Adipocyte (in vitro differentiated cells): ENCODE measurements at regions not wholly inside any gene's neighbourhood (a gene's known extent, or its start where the extent isn't known, plus 50 kb on each side); places are given as distances from the start of the nearest gene placed in this dataset.

Experiments used
- DNase-seq: peaks from one replicate; pipeline ENCODE4 v3.0.0-alpha.2; 2015; ENCODE audit warnings: low read depth
- H3K27me3 ChIP-seq: replicated peaks from 2 replicates; pipeline ENCODE4 v1.7.0; 2013; ENCODE audit warnings: mild to moderate bottlenecking, low read length, moderate library complexity; ENCODE audit not compliant: control insufficient read depth, insufficient read depth
- H3K36me3 ChIP-seq: 2 replicates; pipeline ENCODE4 v1.7.0; 2013; ENCODE audit warnings: low read length, mild to moderate bottlenecking, moderate library complexity; ENCODE audit not compliant: control insufficient read depth, insufficient read depth, severe bottlenecking
- H3K4me1 ChIP-seq: 2 replicates; pipeline ENCODE4 v1.7.0; 2013; ENCODE audit warnings: mild to moderate bottlenecking, low read length, moderate library complexity; ENCODE audit not compliant: control insufficient read depth, insufficient read depth
- H3K4me3 ChIP-seq: 2 replicates; pipeline ENCODE4 v1.7.0; 2013; ENCODE audit warnings: mild to moderate bottlenecking, low read length, moderate library complexity
- H3K9ac ChIP-seq: 2 replicates; pipeline ENCODE4 v1.7.0; 2013; ENCODE audit warnings: mild to moderate bottlenecking, low read length, moderate library complexity
- H3K9me3 ChIP-seq: 2 replicates; pipeline ENCODE4 v1.7.0; 2013; ENCODE audit warnings: mild to moderate bottlenecking, low read length, moderate library complexity; ENCODE audit not compliant: control insufficient read depth

- Histone ChIP-seq H3K4me1 (no peaks in the 10 kb centered on the region), H3K9me3 (peaks cover 20% of the 10 kb centered on the region), H3K36me3 (no peaks in the 10 kb centered on the region), H3K27me3 (peaks cover 12% of the 10 kb centered on the region), H3K9ac (no peak overlapping the region), H3K4me3 (no peak overlapping the region)
- DNase-seq: no peak
These were observed 69.5 kb upstream of the HDAC4 start for GRCh38 chr2:239470151-239470900.

DNA sequence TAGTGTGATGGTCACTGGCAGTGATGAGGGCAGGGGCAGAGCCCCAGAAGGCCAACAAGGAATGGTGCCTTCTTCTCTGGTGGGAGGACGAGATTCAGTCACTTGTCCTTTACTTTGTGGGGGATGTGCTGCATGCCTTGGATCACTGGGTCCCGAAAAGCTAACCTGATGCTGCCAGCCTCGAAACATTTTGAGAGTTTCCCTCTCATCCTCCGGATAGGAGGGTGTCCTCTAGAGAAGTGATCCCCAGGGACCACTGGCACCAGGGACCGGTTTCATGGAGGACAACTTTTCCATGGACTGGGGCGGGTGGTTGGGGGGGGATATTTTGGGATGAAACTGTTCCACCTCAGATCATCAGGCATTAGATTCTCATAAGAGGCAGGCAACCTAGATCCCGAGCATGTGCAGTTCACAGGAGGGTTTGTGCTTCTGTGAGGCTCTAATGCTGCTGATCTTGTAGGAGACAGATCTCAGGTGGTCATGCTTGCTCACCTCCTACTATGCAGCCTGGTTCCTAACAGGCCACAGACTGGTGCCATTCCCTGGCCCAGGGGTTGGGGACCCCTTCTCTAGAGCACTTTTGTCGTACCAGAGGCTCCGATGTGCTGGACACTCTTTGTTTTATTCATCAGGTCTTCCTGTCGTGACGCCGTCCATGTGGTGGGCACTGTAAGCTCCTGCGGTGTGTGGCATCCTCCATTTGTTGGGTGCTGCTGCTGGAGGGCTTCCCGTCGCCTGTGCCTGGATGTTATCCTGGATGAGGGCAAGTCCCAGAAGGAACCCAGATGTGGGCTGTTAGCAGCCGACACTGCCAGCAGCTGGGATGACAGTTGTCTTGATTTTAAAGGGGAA lies 68.5 kb upstream of the HDAC4 start:
- Histone ChIP-seq H3K9me3 (peaks cover 20% of the 10 kb centered on the region), H3K27me3 (peaks cover 14% of the 10 kb centered on the region), H3K4me3 (no peak overlapping the region), H3K4me1 (no peaks in the 10 kb centered on the region), H3K9ac (no peak overlapping the region), H3K36me3 (no peaks in the 10 kb centered on the region)
- no peak for DNase-seq

DNA sequence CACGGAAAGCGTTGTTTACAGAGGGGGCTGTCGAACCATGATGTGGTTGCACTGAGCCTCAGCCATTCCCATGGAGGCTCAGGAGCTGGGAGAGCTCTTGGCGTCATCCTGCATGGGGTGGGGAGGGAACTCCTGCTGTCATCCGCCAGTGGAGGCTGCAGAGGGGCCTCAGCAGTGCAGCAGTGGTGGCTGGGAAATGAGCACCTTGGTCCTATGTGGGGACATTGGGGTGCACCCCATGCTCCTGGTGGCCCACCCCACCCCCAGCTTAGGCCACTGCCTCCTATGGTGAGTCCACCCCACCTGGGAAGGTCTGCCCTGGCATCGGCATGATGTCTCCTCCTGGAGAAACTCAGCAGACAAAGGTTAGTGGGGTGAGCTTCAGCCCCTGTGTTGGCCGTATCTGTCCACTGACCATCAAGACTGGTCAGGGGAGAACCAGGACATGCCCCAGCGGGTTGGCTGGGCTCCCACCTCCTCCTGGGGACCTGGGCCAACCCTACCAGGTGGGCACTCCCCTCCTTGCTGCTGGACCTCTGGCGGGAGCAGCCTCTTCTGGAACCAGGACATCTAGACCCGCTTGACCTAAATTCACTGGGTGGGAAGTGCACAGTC lies 67.8 kb upstream of the HDAC4 start:
- no peak overlapping the region for H3K9ac ChIP-seq
- no peak for DNase-seq
- H3K9me3 ChIP-seq: peaks cover 20% of the 10 kb centered on the region
- no peaks in the 10 kb centered on the region for H3K36me3 ChIP-seq
- peaks cover 19% of the 10 kb centered on the region for H3K27me3 ChIP-seq
- no peak overlapping the region for H3K4me3 ChIP-seq
- peaks cover 3% of the 10 kb centered on the region for H3K4me1 ChIP-seq

DNA sequence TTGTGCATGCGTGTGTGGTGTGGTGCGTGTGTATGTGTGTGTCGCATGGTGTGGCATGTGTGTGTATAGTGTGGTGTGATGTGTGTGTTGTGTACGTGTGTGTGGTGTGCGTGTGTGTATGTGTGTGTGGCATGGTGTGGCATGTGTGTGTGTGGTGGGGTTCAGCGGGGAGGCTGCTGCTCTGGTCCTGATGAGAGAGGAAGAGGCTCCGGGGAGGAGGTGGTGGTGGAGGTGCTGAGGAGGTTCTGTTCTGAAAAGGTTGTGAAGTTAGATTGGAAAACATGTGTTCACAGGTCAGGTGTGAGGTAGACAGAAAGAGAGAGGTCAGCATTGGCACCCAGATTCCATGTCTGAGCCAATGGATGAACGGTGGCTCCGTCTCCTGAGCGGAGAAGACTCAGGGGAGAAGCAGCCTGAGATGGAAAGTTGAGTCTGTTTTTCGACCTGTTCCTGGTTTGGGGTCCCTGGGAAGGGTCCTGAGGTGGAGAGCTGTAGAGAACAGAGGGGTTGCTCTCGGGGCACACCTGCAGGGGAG lies 67.2 kb upstream of the HDAC4 start:
- DNase-seq: no peak
- no peak overlapping the region for H3K9ac ChIP-seq
- H3K27me3 ChIP-seq: peaks cover 19% of the 10 kb centered on the region
- H3K4me1 ChIP-seq: peaks cover 8% of the 10 kb centered on the region
- H3K4me3 ChIP-seq: no peak overlapping the region
- peaks cover 20% of the 10 kb centered on the region for H3K9me3 ChIP-seq
- no peaks in the 10 kb centered on the region for H3K36me3 ChIP-seq

DNA sequence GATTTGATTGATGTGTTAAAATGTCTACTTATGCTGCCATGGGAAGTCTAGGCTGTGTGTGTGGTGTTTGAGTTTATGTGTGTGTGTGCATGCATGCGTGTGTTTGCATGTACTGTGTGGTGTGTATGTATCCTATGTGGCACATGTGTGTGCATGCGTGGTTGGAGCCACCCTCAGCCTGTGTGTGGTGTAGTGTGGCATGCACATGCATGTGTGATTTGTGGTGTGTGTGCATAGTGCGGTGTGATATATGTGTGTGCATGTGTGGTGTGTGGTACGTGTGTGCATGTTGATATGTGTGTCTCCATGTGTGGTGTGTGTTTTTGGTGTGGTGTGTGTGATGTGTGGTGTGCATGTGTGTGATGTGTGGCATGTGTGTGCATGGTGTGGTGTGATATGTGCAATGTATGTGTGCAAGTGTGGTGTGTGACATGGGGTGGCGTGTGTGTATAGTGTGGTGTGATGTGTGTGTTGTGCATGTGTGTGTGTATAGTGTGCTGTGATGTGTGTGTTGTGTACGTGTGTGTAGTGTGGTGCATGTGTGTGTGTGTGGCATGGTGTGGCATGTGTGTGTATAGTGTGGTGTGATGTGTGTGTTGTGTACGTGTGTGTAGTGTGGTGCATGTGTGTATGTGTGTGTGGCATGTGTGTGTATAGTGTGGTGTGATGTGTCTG lies 66.6 kb upstream of the HDAC4 start:
- Histone ChIP-seq H3K27me3 (peaks cover 19% of the 10 kb centered on the region), H3K36me3 (no peaks in the 10 kb centered on the region), H3K4me1 (peaks cover 8% of the 10 kb centered on the region), H3K4me3 (no peak overlapping the region), H3K9ac (no peak overlapping the region), H3K9me3 (peaks cover 20% of the 10 kb centered on the region)
- no peak for DNase-seq

- Histone ChIP-seq H3K9ac (no peak overlapping the region), H3K36me3 (no peaks in the 10 kb centered on the region), H3K4me3 (no peak overlapping the region), H3K9me3 (peaks cover 20% of the 10 kb centered on the region), H3K27me3 (peaks cover 18% of the 10 kb centered on the region), H3K4me1 (peaks cover 8% of the 10 kb centered on the region)
- DNase-seq: no peak
These were observed 66.0 kb upstream of the HDAC4 start for GRCh38 chr2:239466755-239467271.

DNA sequence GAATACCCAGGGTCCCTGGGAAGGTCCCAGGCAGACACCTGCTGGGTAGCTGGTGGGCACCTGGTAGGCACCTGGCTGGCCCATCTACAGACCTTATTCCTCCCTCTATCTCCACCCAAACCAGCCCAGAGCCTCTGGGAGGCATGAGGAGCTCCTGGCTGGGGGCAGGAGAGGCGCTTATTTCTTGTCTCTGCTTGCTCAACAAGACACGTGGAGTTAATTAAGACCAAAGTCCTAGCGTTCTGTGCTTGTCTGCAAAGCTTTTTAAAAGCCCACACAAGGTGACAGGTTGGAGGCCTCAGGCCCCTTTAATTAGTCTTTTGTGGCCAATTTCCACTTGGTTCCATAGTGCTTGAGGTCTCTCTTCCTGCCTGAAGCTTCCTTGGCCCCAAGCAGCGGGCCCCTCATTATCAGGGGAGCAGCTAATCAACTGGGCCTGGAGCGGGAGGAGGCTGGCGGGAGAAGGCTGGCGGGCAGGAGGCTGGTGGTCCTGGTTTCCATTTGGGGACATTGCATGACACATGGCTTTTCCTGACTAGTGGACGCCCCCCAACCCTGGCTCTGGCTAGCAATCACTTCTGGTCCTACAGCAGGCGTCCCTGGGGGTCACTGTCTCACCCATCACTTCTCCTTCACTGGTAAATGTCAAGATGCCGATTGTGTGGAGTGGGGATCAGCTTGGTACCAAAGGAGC lies 65.4 kb upstream of the HDAC4 start:
- Histone ChIP-seq H3K4me3 (no peak overlapping the region), H3K4me1 (peaks cover 8% of the 10 kb centered on the region), H3K36me3 (no peaks in the 10 kb centered on the region), H3K9me3 (peaks cover 17% of the 10 kb centered on the region), H3K9ac (no peak overlapping the region), H3K27me3 (peaks cover 15% of the 10 kb centered on the region)
- DNase-seq: peak; percentile 7

DNA sequence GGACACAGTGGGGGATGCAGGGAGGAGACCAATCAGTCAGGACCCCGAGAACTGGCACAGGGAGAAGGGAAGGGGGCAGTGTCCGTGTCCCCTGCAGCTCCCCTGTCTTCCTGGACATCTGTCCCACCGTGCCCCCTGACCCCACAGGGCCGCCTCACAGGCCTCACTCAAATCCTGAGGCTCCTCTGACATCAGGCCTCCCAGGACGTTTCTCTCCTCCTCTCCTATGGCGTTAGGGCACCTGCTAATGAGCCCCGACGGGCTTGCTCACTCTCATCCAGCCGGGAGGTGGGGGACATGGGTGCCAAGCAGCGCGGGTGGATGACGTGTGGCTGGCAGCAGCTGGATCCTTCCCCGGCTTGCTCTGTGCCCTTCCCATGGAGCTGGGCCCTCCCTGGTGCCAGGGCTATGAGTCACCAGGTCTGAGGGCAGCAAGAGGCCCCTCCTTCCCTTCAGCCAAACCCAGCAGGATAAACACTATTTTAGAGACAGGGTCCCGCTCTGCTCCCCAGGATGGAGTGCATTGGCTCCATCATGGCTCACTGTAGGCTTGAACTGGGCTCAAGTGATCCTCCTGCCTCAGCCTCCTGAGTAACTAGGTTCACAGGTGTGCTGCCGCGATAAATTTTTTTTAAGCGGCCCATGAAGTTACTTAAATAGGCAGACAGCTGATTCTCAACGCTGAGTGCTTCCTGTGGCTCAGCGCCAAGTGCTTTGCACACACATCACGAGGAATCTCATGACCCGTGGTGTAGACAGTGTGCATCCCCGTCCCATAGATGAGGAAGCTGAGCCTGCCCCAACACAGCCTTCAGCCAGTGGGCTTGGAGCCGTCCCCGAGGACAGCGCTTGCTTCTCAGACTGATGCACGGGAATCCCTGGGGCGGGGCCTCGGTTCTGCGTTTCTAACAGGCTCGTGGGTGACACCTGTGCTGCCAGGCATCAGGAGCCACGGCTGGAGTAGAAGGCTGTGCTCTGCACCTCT lies 64.5 kb upstream of the HDAC4 start:
- H3K4me1 ChIP-seq: peaks cover 8% of the 10 kb centered on the region
- no peak overlapping the region for H3K4me3 ChIP-seq
- no peak overlapping the region for H3K9ac ChIP-seq
- H3K9me3 ChIP-seq: peaks cover 15% of the 10 kb centered on the region
- H3K36me3 ChIP-seq: no peaks in the 10 kb centered on the region
- DNase-seq: peak; percentile 13
- peaks cover 15% of the 10 kb centered on the region for H3K27me3 ChIP-seq

DNA sequence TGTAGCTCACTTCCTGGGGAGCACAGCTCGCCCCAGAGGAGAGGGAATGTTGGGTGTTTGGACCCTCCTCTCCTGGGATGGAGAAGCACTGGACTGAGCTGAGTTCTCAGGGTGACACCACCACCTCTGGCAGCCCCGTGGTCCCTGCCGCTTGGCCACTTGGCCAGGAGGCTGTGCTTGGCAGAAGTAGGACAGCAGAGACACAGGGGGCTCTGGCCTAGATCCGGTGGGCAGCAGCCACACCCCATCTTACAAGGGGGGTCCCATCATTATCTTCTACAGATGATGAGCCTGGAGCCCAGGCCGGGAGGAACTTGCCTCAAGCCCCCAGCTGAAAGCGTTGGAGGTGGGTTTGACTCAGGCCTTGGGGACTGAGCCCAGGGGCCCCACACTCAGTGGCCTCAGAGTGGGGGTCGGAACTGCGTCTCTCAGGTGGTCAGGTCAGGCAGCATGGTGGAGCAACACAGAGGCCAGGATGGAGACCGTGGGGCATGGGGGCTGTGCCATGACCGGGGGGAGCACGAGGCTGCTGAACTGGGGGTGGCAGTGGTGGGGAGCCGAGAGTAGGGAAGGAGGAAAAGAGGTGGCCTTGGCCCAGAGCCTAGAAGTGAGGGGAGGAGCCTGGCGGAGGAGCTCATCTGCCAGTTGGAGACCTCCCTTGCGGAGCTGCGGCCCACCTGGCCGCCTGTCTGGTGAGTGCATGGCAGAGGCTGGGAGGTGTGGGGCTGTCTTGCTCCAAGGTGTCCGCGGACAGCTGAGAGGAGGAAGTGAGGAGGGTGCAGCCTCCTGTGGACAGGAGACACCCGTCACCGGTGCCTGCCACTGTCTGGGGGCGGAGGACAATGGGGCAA lies 63.6 kb upstream of the HDAC4 start:
- Histone ChIP-seq H3K4me1 (peaks cover 8% of the 10 kb centered on the region), H3K27me3 (peaks cover 16% of the 10 kb centered on the region), H3K4me3 (no peak overlapping the region), H3K9me3 (peaks cover 13% of the 10 kb centered on the region), H3K36me3 (no peaks in the 10 kb centered on the region), H3K9ac (no peak overlapping the region)
- no peak for DNase-seq
